GM19324 (cell line): ENCODE measurements at regions not wholly inside any gene's neighbourhood (a gene's known extent, or its start where the extent isn't known, plus 50 kb on each side); places are given as distances from the start of the nearest gene placed in this dataset.

Experiments
- ATAC-seq: cut with Tn5 transposase; IDR thresholded peaks from one replicate; pipeline ENCODE4 v1.9.1; 2021; ENCODE audit warnings: mild to moderate bottlenecking, moderate library complexity; ENCODE audit not compliant: unreplicated experiment, low FRiP score

DNA sequence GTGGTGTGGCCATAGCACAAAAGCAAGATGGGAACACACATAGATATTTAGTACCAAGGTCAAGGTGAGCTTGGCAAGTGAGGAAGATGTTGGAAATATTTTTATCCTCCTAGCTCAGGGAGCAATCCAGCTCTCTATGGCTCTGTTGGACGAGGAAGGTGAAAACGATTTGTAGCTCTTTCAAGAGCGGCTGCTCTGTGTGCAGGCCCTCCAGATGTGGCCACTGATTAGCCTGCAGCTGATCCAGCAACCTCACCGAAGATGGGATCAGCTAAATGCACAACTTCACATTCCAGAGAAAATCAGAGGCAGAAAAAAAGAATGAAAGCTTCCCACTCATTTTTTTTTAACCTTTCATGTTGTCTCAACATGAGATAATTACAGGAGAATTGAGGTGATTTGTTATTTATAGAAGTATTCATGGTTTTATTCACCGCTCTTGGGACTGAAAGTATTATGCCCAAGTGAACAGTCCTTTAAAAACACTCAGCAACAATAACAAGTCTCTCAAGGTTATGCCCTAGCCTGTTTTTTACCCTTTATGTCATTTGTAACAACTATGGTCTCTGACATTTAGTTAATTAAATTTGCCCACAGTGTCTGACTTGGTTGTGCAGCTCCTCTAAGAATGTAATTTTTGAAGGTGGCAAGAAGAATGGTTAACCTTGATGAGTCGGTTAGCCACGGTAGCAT lies 213.6 kb upstream of the ADARB2 start:
- ATAC-seq, result no peak

GRCh38 chr10:1947464-1948003 lies 210.2 kb upstream of the ADARB2 start:
- no peak for ATAC-seq

GRCh38 chr10:1944487-1944886 lies 207.2 kb upstream of the ADARB2 start:
- ATAC-seq, result no peak

DNA sequence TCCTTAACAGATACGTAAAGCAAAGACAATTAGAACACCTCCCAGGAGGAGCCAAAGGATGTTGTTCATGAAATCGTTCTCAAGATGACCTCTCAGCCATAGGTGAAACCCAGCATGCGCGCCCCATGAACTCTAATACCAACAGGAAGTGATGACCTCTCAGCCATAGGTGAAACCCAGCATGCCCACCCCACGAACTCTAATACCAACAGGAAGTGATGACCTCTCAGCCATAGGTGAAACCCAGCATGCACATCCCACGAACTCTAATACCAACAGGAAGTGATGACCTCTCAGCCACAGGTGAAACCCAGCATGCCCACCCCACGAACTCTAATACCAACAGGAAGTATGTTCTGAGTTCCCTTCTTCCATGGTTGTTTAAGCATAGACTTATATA lies 205.2 kb upstream of the ADARB2 start:
- no peak for ATAC-seq

- ATAC-seq, result no peak
Observed at GRCh38 chr10:1939016-1939415, 201.7 kb upstream of the ADARB2 start.

DNA sequence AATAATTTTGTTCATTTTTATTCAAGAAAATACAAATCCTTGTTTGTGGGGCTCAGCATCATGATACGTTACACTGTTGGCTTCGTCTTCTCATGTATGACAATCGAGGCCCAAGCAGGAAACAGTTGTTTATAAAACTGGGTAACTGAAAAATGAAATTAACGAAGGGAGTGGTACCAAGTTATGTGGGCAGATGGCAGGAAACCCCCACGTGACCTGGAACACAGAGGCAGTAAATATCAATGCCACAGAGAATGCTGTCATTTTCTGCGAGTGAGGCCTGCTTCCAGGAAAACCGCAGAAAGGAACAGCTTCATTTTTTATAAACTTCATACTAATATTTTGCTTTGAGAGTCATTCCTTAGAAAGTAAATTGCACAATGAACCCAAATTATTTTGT lies 201.0 kb upstream of the ADARB2 start:
- ATAC-seq, result no peak

GRCh38 chr10:1935912-1936311 lies 198.6 kb upstream of the ADARB2 start:
- no peak for ATAC-seq

DNA sequence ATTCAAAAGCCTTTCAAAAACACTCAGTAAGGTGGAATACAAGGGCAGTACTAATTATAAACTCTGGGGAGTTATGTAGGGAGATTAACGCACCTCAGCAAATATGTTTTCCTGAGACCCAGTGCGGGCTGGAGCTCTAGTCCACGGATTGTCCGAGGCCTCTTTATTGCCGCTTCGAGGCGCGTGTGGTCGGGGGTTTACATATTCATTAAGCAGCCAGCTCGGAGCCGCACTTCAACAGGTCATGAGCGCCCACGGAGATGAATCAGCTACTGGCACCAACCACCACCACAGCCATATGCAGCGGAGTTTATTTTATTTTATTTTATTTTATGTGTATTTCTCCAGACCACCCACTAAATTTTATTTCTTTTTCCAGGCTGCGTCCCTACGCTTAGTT lies 195.9 kb upstream of the ADARB2 start:
- ATAC-seq, result no peak

GRCh38 chr10:1932692-1933094 lies 195.4 kb upstream of the ADARB2 start:
- no peak for ATAC-seq

- no peak for ATAC-seq
Observed at GRCh38 chr10:1928606-1929005, 191.3 kb upstream of the ADARB2 start.

DNA sequence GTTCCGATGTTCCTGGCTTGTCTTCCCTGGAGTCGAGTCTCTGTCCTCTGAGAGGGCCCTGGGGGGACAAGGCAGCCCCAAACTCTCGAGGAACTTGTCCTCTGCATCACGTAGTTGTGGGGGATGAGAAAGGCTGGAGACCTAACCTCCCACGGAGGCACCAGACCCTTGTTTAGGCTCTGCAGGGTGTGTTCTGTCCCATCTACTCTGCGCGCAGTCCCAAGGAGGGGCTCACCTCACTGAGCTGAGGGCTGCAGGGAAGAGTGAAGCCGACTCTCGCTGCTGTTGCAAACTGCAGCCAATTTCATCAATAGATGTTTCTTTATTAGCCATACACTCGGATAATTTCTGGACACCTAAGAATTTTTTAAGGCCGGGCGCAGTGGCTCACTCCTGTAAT lies 186.7 kb upstream of the ADARB2 start:
- no peak for ATAC-seq

DNA sequence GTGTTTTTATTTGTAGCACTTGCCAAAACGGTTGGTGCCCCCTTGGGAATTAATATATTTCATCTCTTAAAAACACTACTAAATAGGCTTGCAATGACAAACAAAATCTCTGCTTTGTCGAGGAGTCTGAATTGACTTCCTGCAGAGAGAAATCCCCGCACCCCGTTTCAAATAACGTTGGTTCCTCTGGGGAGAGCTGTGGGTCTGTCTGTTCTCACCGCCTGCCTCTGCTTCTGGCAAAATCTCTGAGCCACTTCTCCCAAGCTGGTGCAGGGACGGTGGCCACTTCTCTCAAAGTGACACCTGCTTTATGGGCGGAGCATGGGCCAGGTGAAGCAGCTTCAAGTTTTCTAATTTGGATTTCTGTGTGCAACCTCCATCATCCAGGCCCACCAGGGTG lies 186.3 kb upstream of the ADARB2 start:
- ATAC-seq, result no peak

- no peak for ATAC-seq
Observed at GRCh38 chr10:1920941-1921340, 183.6 kb upstream of the ADARB2 start.

- no peak for ATAC-seq
Observed at GRCh38 chr10:1920127-1920526, 182.8 kb upstream of the ADARB2 start.

GRCh38 chr10:1911771-1912170 lies 174.4 kb upstream of the ADARB2 start:
- no peak for ATAC-seq

- ATAC-seq, result no peak
Observed at GRCh38 chr10:1903982-1904381, 166.7 kb upstream of the ADARB2 start.

DNA sequence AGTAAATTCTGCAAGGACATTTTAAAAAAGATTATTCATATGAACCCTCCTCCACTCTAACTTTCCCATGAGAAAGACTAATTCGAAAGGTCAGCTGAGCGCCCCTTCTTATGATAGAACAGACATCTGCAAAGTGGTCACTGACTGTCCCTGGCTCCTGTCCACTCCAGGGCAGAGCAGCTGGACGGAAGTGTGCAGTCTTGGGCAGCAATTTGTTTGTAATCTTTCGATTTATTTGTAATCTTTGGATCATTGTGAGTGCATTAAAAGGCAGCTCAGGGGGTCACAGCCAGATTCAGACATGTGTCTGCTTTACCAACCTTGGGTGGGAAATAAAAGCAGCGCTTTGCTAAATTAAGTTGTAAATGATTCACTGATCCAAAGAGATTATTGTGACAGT lies 158.8 kb upstream of the ADARB2 start:
- no peak for ATAC-seq

GRCh38 chr10:1895691-1896090 lies 158.4 kb upstream of the ADARB2 start:
- ATAC-seq, result no peak

GRCh38 chr10:1894912-1895311 lies 157.6 kb upstream of the ADARB2 start:
- no peak for ATAC-seq

DNA sequence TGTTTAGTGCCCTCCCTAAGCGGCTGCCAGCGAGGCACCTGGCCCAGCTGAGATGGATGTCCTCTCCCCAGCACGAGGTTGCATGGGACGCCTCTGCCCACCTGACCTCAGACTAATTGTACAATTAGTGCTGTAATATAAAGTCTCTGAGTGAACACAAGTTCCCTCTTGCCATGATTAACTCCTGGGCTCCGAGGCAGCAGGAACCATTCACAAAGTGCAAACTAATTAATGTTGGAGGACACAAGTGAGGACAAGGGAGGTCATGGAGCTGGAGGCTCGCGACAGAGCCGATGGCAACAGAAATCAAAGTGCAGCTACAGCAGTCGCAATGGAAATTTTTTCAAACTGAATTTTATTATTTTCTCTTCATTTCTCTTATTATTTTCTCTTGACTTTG lies 156.6 kb upstream of the ADARB2 start:
- ATAC-seq, result no peak

DNA sequence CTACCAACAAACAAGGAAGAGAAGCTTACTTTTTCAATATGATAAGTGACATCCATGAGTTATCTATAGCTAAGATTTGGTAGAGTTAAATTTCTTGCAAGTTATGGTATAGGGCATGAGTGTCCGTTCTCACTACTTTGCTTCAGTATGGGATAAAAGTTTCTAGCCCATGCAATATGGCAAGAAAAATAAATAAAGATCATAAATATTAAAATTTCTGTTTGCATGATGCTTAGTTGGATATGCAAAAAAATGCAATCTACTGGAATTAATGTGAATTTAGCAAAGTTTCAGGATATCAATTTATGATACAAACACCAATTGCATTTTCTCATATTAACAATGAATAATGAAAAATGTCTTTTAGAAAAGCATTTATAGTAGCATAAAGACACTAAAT lies 148.7 kb upstream of the ADARB2 start:
- ATAC-seq, result no peak

- ATAC-seq, result no peak
Observed at GRCh38 chr10:1882728-1883127, 145.4 kb upstream of the ADARB2 start.

GRCh38 chr10:1882180-1882579 lies 144.9 kb upstream of the ADARB2 start:
- ATAC-seq, result no peak
